ENCODE measurements at regions not wholly inside any gene's neighbourhood (a gene's known extent, or its start where the extent isn't known, plus 50 kb on each side); places are given as distances from the start of the nearest gene placed in this dataset.

DNA sequence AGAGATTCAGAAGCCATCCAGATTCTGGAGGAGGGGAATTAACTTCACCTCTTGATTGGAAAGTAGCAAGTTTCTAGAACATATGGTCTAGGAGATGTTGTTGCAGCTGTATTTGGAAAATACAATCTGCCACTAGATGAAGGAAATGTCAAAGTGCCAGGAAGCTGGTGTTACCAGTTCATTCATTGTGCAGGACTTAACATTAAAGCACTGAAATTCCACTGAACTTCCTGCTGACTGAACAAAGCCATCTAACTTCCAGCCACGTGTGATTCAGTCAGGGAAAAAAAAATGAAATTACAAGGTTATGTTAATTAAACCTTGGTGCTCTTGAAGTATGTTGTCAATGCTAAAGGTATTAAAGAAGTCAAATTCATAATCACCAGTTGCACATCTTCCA, 321.5 kb upstream of the SASH1 start:
- TF ChIP-seq CTCF (conservative IDR thresholded peaks at IDR 0.05 in 1 of 2, IDR thresholded peaks at IDR 0.05 in 1 of 2; ENCODE audit: extremely low read depth in 1 of 2, insufficient read depth in 1 of 2, low read depth in 1 of 2, low read length in 2 of 2) (no peak), EZH2 (IDR thresholded peaks at IDR 0.05; ENCODE audit: borderline replicate concordance, low read length) (no peak)

All from mammary epithelial cell (primary cell).